ENCODE measurements at regions not wholly inside any gene's neighbourhood (a gene's known extent, or its start where the extent isn't known, plus 50 kb on each side); places are given as distances from the start of the nearest gene placed in this dataset.
A peak's percentile ranks its signal among the peaks of the same experiment; 100 is the strongest.

- no peak for DNase-seq (ENCODE audit: low spot score)
These were observed 1016.8 kb downstream of the NTRK3 start for GRCh38 chr15:87239582-87240230.

- DNase-seq (ENCODE audit: low spot score): no peak
These were observed 1018.0 kb downstream of the NTRK3 start for GRCh38 chr15:87238451-87239068.

DNA sequence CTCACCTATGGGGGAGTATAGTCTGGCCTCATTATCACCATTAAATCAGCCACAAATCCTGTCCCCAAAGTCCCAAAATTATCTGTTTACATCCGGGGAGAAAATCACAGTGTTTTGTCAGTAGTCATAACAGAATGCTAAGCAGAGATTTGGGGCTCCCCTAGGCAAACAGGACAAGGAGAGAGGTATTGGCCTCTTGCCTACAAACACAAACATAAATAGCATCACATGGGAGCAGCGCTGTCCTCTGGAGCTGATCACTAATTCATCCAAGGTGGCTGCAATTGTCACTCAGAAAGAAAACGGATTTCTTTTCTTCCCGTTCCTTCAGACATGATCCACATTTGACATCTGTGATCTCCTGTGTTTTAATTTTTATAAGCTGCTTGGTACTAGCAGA, 1028.1 kb downstream of the NTRK3 start:
- DNase-seq (ENCODE audit: low spot score): no peak

DNA sequence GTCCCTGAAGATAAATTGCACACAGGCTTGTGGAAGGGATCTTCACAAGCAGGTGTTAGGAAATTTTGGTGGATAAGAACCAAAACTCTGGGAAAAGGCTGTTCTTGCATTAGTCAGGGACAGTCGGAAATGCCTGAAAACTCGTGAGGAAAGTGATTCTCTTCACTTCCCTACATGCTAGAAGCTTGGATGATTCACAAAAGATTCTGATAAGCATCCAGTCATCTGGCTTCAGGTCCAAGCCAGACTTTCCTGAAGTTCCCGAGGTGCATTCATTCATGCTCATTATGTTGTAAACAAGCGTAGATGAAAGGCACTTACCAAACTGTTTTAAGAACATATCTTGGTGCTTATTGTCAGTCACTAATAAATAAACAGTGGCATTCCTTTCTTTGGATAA, 1028.7 kb downstream of the NTRK3 start:
- no peak for DNase-seq (ENCODE audit: low spot score)

DNA sequence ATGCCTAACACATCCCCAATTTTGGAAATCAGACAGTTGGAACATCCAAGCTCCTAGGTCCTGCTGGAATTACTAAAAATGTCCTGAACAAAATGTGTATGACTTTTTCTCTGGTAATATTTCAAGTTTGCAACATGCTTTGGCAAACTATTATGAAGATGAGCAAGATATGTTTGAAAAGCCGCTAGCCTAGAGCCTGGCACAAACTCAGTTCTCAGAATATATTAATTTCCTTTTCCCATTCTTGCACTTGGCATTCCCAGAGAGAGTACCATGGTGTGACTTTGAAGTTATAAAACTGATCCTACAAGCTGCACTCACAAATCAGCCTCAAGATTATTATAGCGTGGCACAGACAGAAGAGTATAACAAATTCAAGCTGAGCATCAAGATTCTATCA, 1031.1 kb downstream of the NTRK3 start:
- no peak for DNase-seq (ENCODE audit: low spot score)

DNA sequence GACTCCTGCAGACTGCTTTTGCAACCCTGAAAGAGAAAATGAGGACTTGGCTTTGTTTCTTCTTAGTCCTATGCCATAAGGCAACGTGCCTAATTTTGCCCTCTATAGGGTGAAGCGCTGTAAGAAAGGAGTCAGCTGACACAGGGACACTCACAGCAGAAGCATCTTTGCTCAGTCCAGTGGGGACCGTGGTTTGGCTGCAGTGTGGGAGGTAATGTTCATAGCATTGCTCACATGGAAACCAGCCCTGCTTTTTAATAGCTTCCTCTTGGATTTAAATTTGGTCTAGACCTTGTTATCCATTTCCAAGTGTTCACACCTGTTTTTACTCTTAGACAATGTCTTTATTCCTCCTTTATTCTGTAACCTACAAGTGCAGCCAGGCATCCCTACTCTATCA, 1032.1 kb downstream of the NTRK3 start:
- DNase-seq (ENCODE audit: low spot score): no peak

GRCh38 chr15:87219650-87220615, 1036.6 kb downstream of the NTRK3 start:
- no peak for DNase-seq (ENCODE audit: low spot score)

GRCh38 chr15:87215100-87215499, 1041.4 kb downstream of the NTRK3 start:
- DNase-seq (ENCODE audit: low spot score): no peak

GRCh38 chr15:87213626-87214025, 1042.9 kb downstream of the NTRK3 start:
- DNase-seq (ENCODE audit: low spot score): no peak

GRCh38 chr15:87212041-87212440, 1044.5 kb downstream of the NTRK3 start:
- no peak for DNase-seq (ENCODE audit: low spot score)

- DNase-seq (ENCODE audit: low spot score): no peak
These were observed 1045.0 kb downstream of the NTRK3 start for GRCh38 chr15:87211547-87211946.

GRCh38 chr15:87209891-87210689, 1046.4 kb downstream of the NTRK3 start:
- no peak for DNase-seq (ENCODE audit: low spot score)

DNA sequence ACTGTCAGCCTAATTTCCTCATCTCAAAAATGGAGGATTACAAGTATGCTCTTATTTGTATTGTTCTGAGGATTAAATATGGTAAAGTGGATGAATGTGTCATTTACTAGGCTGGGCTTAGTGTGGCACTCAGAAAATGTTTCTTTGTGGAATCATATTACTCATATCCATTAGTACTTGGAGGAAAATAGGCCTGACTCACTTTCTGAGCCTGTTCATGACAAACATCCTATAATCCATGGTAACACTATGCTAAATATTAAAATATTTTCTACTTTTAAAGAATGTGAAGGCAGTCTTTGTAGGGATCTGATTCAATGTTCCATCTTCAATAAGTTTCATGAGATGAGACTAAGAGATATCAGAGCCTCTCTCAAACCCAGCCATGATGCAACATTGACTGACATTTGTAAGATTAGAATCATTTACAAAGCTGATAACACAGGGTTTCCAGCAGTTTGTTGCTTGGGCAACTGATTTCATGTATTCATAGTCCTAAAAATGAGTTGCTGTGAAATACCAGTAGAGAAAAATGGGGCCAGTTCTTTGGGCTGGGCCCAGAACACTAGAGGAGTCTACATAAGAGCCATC, 1048.5 kb downstream of the NTRK3 start:
- DNase-seq (ENCODE audit: low spot score): peak; percentile 25

GRCh38 chr15:87207251-87207650, 1049.3 kb downstream of the NTRK3 start:
- no peak for DNase-seq (ENCODE audit: low spot score)

- DNase-seq (ENCODE audit: low spot score): no peak
These were observed 1054.6 kb downstream of the NTRK3 start for GRCh38 chr15:87201986-87202385.

- DNase-seq (ENCODE audit: low spot score): no peak
These were observed 1056.4 kb downstream of the NTRK3 start for GRCh38 chr15:87200149-87200548.

DNA sequence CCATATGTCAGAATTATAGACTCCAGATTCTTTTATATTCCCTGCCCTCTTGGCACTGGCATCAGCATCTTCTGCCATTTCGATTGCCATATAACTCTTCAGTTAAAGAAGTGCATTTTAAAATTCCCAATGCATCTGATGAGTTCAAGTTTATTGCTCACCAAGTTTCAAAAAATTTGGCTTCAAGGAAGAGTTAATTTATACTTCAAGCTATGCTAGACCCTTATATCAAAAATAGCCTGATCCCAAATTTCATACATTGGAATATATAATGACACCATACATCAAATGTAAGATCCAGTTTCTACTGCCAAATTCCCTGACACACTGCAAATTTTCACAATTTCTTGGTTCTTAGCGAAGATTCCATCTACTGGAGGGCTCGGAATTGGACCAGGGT, 1058.6 kb downstream of the NTRK3 start:
- no peak for DNase-seq (ENCODE audit: low spot score)

DNA sequence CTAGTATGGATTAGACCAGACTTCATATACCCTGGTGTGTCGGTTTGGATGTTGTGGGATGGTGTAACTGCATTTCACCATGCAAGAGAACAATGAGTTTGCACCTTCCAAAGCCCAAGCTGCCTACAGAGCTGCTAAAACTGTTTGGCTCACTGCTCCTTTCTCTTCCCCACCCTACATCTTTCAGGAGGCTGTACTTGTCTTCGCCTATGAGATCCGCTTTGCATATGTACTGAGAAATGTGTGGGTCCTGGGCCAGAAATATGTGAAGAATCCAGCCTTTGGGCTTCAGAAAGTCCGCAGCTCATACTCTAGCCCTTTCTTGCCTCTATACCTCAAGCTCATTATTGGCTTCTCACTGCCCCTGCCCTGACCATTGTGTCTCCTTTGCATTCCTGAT, 1060.0 kb downstream of the NTRK3 start:
- DNase-seq (ENCODE audit: low spot score): no peak

GRCh38 chr15:87193481-87193880, 1063.1 kb downstream of the NTRK3 start:
- no peak for DNase-seq (ENCODE audit: low spot score)

- DNase-seq (ENCODE audit: low spot score): no peak
These were observed 1088.0 kb downstream of the AGBL1 start for GRCh38 chr15:87167706-87168105.

DNA sequence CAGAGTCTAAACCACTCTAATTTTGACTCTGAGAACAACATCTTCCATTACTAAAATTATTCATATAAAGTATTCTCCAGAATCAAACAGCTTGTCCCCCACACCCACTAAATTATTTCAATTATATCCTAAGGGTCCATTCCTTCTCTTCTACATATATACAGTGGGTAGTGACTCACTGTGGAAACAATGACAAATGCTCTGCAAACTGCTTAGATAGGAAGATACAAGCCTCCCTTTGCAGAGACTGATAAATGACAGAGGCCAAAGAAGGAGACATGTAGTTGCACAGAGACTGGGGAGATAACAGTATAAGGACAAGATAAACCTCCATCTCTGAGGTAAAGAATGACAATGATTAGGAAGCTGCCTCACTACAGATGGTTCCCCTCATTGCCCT, 1087.4 kb downstream of the AGBL1 start:
- DNase-seq (ENCODE audit: low spot score): no peak

GRCh38 chr15:87155771-87156170, 1076.1 kb downstream of the AGBL1 start:
- no peak for DNase-seq (ENCODE audit: low spot score)
